ENCODE measurements at regions not wholly inside any gene's neighbourhood (a gene's known extent, or its start where the extent isn't known, plus 50 kb on each side); places are given as distances from the start of the nearest gene placed in this dataset.

DNA sequence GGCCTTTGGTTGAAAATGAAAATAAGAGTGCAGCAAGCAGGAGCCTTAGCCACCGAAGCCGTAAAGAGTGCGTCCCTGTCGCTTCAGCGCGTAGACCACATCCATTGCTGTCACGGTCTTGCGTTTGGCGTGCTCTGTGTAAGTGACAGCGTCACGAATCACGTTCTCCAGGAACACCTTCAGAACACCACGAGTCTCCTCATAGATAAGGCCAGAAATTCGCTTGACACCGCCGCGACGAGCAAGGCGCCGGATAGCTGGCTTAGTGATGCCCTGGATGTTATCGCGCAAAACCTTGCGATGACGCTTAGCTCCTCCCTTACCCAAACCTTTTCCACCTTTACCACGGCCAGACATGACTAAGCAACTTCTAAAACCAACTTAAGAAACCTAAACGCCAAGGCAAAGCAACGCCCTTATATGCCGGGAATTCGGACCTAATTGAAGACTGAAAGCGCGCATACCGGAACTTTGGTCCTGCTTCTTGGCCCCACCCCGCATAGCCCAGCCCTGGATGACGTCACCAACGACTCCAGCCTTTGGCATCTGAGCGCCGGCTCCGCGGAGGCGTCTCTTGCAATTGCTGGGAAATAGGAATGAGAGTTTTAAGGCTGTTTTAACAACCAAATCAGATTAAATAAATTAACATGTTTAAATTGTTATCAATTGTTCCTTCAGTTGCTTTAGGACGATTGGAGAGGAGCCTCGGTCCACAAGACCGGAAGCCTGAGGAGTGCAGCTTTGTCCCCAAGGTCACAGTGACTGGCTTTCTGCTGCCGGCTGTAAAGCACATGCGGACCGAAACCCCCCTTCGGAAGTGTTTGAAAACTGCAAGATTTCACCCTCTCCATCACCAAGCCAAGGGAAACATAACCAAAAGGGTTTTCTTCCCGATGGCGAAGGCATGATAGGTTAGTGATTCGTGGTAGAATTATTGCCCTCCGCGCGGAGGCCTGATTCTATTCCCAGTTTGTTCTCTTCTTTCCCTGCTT is 79.6 kb upstream of the BTN3A2 start:
- no peak for TF ChIP-seq CTCF (IDR thresholded peaks at IDR 0.05; ENCODE audit: poor library complexity, severe bottlenecking)
- peak; percentile 12 for TF ChIP-seq RAD21 (conservative IDR thresholded peaks at IDR 0.05)
- peak; percentile 67 for TF ChIP-seq MXI1 (conservative IDR thresholded peaks at IDR 0.05; ENCODE audit: poor library complexity, severe bottlenecking)
- peak; percentile 68 for TF ChIP-seq POLR2AphosphoS5 (IDR thresholded peaks at IDR 0.05)
- TF ChIP-seq EZH2 (IDR thresholded peaks at IDR 0.05; ENCODE audit: borderline replicate concordance, insufficient read depth, low read length, poor library complexity, severe bottlenecking): no peak
- TF ChIP-seq EP300 (conservative IDR thresholded peaks at IDR 0.05; ENCODE audit: poor library complexity, severe bottlenecking): peak; percentile 46
- TF ChIP-seq SMC3 (conservative IDR thresholded peaks at IDR 0.05; ENCODE audit: poor library complexity): no peak
- TF ChIP-seq, protein P1, sequence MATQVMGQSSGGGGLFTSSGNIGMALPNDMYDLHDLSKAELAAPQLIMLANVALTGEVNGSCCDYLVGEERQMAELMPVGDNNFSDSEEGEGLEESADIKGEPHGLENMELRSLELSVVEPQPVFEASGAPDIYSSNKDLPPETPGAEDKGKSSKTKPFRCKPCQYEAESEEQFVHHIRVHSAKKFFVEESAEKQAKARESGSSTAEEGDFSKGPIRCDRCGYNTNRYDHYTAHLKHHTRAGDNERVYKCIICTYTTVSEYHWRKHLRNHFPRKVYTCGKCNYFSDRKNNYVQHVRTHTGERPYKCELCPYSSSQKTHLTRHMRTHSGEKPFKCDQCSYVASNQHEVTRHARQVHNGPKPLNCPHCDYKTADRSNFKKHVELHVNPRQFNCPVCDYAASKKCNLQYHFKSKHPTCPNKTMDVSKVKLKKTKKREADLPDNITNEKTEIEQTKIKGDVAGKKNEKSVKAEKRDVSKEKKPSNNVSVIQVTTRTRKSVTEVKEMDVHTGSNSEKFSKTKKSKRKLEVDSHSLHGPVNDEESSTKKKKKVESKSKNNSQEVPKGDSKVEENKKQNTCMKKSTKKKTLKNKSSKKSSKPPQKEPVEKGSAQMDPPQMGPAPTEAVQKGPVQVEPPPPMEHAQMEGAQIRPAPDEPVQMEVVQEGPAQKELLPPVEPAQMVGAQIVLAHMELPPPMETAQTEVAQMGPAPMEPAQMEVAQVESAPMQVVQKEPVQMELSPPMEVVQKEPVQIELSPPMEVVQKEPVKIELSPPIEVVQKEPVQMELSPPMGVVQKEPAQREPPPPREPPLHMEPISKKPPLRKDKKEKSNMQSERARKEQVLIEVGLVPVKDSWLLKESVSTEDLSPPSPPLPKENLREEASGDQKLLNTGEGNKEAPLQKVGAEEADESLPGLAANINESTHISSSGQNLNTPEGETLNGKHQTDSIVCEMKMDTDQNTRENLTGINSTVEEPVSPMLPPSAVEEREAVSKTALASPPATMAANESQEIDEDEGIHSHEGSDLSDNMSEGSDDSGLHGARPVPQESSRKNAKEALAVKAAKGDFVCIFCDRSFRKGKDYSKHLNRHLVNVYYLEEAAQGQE (IDR thresholded peaks at IDR 0.05; ENCODE audit: borderline replicate concordance): peak; percentile 65
- TF ChIP-seq TAF1 (IDR thresholded peaks at IDR 0.05; ENCODE audit: low read depth): peak; percentile 17
- Histone ChIP-seq H2AFZ (ENCODE audit: low read depth, low read length) (peak overlapping the region; percentile 51), H4K20me1 (ENCODE audit: insufficient read depth) (no peaks in the 10 kb centered on the region), H3K79me2 (replicated peaks; ENCODE audit: insufficient read depth, low read length) (no peaks in the 10 kb centered on the region), H3K36me3 (ENCODE audit: insufficient read depth, low read length) (no peaks in the 10 kb centered on the region), H3K4me2 (ENCODE audit: low read length) (peak overlapping the region; percentile 76), H3K27ac (ENCODE audit: low read length) (peak overlapping the region; percentile 87), H3K27me3 (ENCODE audit: insufficient read depth, low read depth, low read length) (no peaks in the 10 kb centered on the region), H3K9me3 (ENCODE audit: low read length) (no peaks in the 10 kb centered on the region), H3K9me2 (ENCODE audit: insufficient read depth, low read length) (no peaks in the 10 kb centered on the region), H3K4me3 (ENCODE audit: low read length) (peak overlapping the region; percentile 80), H3K9ac (ENCODE audit: low read length) (peak overlapping the region; percentile 72), H3F3A (ENCODE audit: insufficient read depth, low read length, poor library complexity, severe bottlenecking) (peaks cover 16% of the 10 kb centered on the region)

GRCh38 chr6:26286168-26286877 is 78.7 kb upstream of the BTN3A2 start:
- H3K27me3 ChIP-seq (ENCODE audit: insufficient read depth, low read depth, low read length): no peaks in the 10 kb centered on the region
- peaks cover 16% of the 10 kb centered on the region for H3F3A ChIP-seq (ENCODE audit: insufficient read depth, low read length, poor library complexity, severe bottlenecking)
- no peaks in the 10 kb centered on the region for H4K20me1 ChIP-seq (ENCODE audit: insufficient read depth)
- peak; percentile 22 for TF ChIP-seq TAF1 (IDR thresholded peaks at IDR 0.05; ENCODE audit: low read depth)
- TF ChIP-seq POLR2AphosphoS5 (IDR thresholded peaks at IDR 0.05): peak; percentile 32
- peak; percentile 26 for TF ChIP-seq EP300 (conservative IDR thresholded peaks at IDR 0.05; ENCODE audit: poor library complexity, severe bottlenecking)
- no peak for TF ChIP-seq EZH2 (IDR thresholded peaks at IDR 0.05; ENCODE audit: borderline replicate concordance, insufficient read depth, low read length, poor library complexity, severe bottlenecking)
- peak; percentile 19 for TF ChIP-seq MXI1 (conservative IDR thresholded peaks at IDR 0.05; ENCODE audit: poor library complexity, severe bottlenecking)
- H3K4me3 ChIP-seq (ENCODE audit: low read length): peak overlapping the region; percentile 80
- H3K9me3 ChIP-seq (ENCODE audit: low read length): no peaks in the 10 kb centered on the region
- H3K79me2 ChIP-seq (replicated peaks; ENCODE audit: insufficient read depth, low read length): no peaks in the 10 kb centered on the region
- H3K9ac ChIP-seq (ENCODE audit: low read length): peak overlapping the region; percentile 72
- H2AFZ ChIP-seq (ENCODE audit: low read depth, low read length): no peak overlapping the region
- H3K4me2 ChIP-seq (ENCODE audit: low read length): peak overlapping the region; percentile 56
- H3K36me3 ChIP-seq (ENCODE audit: insufficient read depth, low read length): no peaks in the 10 kb centered on the region
- no peaks in the 10 kb centered on the region for H3K9me2 ChIP-seq (ENCODE audit: insufficient read depth, low read length)
- peak overlapping the region; percentile 87 for H3K27ac ChIP-seq (ENCODE audit: low read length)
